Peyer's patch (tissue), 4 donors: ENCODE measurements at regions not wholly inside any gene's neighbourhood (a gene's known extent, or its start where the extent isn't known, plus 50 kb on each side); places are given as distances from the start of the nearest gene placed in this dataset.

Experiments
- POLR2A ChIP-seq, 2 donors: fragments of 450-650 bp; IDR thresholded peaks; one replicate each; pipeline ENCODE4 v1.5.1; 2017; ENCODE audit warnings: antibody characterized with exemption in 2 of 2, mild to moderate bottlenecking in 2 of 2, moderate library complexity in 2 of 2
- TF ChIP-seq, protein P1 (sequence below), 6 experiments: fragments of 450-650 bp in 4 of 6; fragments of 200-600 bp in 2 of 6; sonication (generic) in 1 of 6; IDR thresholded peaks; one replicate each; pipeline ENCODE4 v1.5.1; 2017 to 2019; ENCODE audit warnings: antibody characterized with exemption in 6 of 6, mild to moderate bottlenecking in 3 of 6, moderate library complexity in 1 of 6

- TF ChIP-seq POLR2A (IDR thresholded peaks at IDR 0.05), result no peak
- TF ChIP-seq, protein P1, sequence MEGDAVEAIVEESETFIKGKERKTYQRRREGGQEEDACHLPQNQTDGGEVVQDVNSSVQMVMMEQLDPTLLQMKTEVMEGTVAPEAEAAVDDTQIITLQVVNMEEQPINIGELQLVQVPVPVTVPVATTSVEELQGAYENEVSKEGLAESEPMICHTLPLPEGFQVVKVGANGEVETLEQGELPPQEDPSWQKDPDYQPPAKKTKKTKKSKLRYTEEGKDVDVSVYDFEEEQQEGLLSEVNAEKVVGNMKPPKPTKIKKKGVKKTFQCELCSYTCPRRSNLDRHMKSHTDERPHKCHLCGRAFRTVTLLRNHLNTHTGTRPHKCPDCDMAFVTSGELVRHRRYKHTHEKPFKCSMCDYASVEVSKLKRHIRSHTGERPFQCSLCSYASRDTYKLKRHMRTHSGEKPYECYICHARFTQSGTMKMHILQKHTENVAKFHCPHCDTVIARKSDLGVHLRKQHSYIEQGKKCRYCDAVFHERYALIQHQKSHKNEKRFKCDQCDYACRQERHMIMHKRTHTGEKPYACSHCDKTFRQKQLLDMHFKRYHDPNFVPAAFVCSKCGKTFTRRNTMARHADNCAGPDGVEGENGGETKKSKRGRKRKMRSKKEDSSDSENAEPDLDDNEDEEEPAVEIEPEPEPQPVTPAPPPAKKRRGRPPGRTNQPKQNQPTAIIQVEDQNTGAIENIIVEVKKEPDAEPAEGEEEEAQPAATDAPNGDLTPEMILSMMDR (IDR thresholded peaks at IDR 0.05), result no peak
Observed at GRCh38 chr2:235268535-235268934, 225.3 kb upstream of the AGAP1 start.
